GM23338 (cell line): ENCODE measurements at regions not wholly inside any gene's neighbourhood (a gene's known extent, or its start where the extent isn't known, plus 50 kb on each side); places are given as distances from the start of the nearest gene placed in this dataset.

Experiments used
- ATAC-seq: fragments of 200-7000 bp; cut with Tn5 transposase; 3 replicates; pipeline ENCODE4 v1.9.1; 2020
- DNase-seq: peaks from one replicate; pipeline ENCODE4 v3.0.0-alpha.2; 2015; ENCODE audit warnings: low spot score
- H2AFZ ChIP-seq: fragments of 200-600 bp; sonication (generic); 2 replicates; pipeline ENCODE4 v1.8.0; 2016; ENCODE audit warnings: antibody characterized with exemption, mild to moderate bottlenecking, moderate library complexity
- H3F3A ChIP-seq: fragments of 200-600 bp; sonication (generic); replicated peaks from 2 replicates; pipeline ENCODE4 v1.8.0; 2017; ENCODE audit warnings: antibody characterized with exemption, mixed run types, low read depth
- H3K27ac ChIP-seq: fragments of 200-600 bp; sonication (generic); 2 replicates; pipeline ENCODE4 v1.6.1; 2016; ENCODE audit warnings: low read depth
- H3K27me3 ChIP-seq: fragments of 200-600 bp; sonication (generic); 2 replicates; pipeline ENCODE4 v1.8.0; 2016; ENCODE audit warnings: mild to moderate bottlenecking, mixed run types, moderate library complexity; ENCODE audit not compliant: insufficient read depth
- H3K36me3 ChIP-seq: fragments of 200-600 bp; sonication (generic); 2 replicates; pipeline ENCODE4 v1.8.0; 2016; ENCODE audit warnings: mild to moderate bottlenecking; ENCODE audit not compliant: insufficient read depth
- H3K4me1 ChIP-seq: fragments of 200-600 bp; sonication (generic); 2 replicates; pipeline ENCODE4 v1.8.0; 2016; ENCODE audit warnings: mild to moderate bottlenecking, moderate library complexity; ENCODE audit not compliant: insufficient read depth
- H3K4me2 ChIP-seq: fragments of 200-600 bp; sonication (generic); 2 replicates; pipeline ENCODE4 v1.7.1; 2017; ENCODE audit warnings: mixed run types
- H3K4me3 ChIP-seq: fragments of 200-600 bp; sonication (generic); 2 replicates; pipeline ENCODE4 v1.6.1; 2016; ENCODE audit warnings: mixed run types
- H3K79me2 ChIP-seq: fragments of 200-600 bp; sonication (generic); replicated peaks from 2 replicates; pipeline ENCODE4 v1.8.0; 2017; ENCODE audit warnings: mild to moderate bottlenecking; ENCODE audit not compliant: insufficient read depth
- H3K9me2 ChIP-seq: fragments of 200-600 bp; sonication (generic); 2 replicates; pipeline ENCODE4 v1.8.0; 2017; ENCODE audit not compliant: insufficient read depth
- H4K20me1 ChIP-seq: fragments of 200-600 bp; sonication (generic); replicated peaks from 2 replicates; pipeline ENCODE4 v1.8.0; 2017; ENCODE audit warnings: mild to moderate bottlenecking; ENCODE audit not compliant: insufficient read depth
- H3K27ac Mint-ChIP-seq: 2 replicates; pipeline ENCODE4 v1.8.0; 2020; ENCODE audit warnings: inconsistent platforms, mild to moderate bottlenecking, moderate library complexity, mixed read lengths
- H3K27me3 Mint-ChIP-seq: 3 replicates; pipeline ENCODE4 v1.8.0; 2022; ENCODE audit warnings: low read depth, mild to moderate bottlenecking, moderate library complexity, mixed read lengths, inconsistent platforms; ENCODE audit not compliant: insufficient read depth, poor library complexity
- H3K36me3 Mint-ChIP-seq: 3 replicates; pipeline ENCODE4 v1.8.0; 2021; ENCODE audit warnings: low read depth, mild to moderate bottlenecking, inconsistent platforms, moderate library complexity, mixed read lengths
- H3K4me1 Mint-ChIP-seq: 3 replicates; pipeline ENCODE4 v1.8.0; 2020; ENCODE audit warnings: mild to moderate bottlenecking, inconsistent platforms, mixed read lengths
- H3K4me3 Mint-ChIP-seq: 3 replicates; pipeline ENCODE4 v1.8.0; 2021; ENCODE audit warnings: moderate library complexity, mild to moderate bottlenecking, inconsistent platforms, mixed read lengths
- H3K9me3 Mint-ChIP-seq: 3 replicates; pipeline ENCODE4 v1.8.0; 2020; ENCODE audit warnings: moderate library complexity, mild to moderate bottlenecking, inconsistent platforms, mixed read lengths
- CREB1 ChIP-seq: fragments of 250-450 bp; sonication (Bioruptor Pico); IDR thresholded peaks from 2 replicates; pipeline ENCODE4 v1.5.0; 2020; ENCODE audit warnings: low read depth, mild to moderate bottlenecking, moderate library complexity
- TF ChIP-seq, protein P1 (sequence below): fragments of 250-450 bp; sonication (Bioruptor Pico); IDR thresholded peaks from 2 replicates; pipeline ENCODE4 v1.5.0; 2020; ENCODE audit warnings: mild to moderate bottlenecking, moderate library complexity

DNA sequence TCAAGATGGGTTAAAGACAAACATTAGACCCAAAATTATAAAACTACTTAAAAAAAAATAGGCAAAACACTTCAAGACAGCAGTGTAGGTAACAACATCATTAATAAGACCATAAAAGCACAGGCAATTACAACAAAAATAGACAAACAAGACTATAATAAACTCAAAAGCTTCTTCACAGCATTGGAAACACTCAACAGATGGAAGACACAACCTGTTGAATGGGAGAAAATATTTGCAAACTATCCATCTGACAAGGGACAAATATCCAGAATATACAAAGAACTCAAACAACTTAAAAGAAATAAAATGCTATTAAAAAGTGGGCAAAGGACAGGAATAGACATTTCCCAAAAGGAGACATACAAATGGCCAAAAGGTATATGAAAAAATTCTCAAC is 170.7 kb downstream of the HHIP start (continued):
- TF ChIP-seq, protein P1, sequence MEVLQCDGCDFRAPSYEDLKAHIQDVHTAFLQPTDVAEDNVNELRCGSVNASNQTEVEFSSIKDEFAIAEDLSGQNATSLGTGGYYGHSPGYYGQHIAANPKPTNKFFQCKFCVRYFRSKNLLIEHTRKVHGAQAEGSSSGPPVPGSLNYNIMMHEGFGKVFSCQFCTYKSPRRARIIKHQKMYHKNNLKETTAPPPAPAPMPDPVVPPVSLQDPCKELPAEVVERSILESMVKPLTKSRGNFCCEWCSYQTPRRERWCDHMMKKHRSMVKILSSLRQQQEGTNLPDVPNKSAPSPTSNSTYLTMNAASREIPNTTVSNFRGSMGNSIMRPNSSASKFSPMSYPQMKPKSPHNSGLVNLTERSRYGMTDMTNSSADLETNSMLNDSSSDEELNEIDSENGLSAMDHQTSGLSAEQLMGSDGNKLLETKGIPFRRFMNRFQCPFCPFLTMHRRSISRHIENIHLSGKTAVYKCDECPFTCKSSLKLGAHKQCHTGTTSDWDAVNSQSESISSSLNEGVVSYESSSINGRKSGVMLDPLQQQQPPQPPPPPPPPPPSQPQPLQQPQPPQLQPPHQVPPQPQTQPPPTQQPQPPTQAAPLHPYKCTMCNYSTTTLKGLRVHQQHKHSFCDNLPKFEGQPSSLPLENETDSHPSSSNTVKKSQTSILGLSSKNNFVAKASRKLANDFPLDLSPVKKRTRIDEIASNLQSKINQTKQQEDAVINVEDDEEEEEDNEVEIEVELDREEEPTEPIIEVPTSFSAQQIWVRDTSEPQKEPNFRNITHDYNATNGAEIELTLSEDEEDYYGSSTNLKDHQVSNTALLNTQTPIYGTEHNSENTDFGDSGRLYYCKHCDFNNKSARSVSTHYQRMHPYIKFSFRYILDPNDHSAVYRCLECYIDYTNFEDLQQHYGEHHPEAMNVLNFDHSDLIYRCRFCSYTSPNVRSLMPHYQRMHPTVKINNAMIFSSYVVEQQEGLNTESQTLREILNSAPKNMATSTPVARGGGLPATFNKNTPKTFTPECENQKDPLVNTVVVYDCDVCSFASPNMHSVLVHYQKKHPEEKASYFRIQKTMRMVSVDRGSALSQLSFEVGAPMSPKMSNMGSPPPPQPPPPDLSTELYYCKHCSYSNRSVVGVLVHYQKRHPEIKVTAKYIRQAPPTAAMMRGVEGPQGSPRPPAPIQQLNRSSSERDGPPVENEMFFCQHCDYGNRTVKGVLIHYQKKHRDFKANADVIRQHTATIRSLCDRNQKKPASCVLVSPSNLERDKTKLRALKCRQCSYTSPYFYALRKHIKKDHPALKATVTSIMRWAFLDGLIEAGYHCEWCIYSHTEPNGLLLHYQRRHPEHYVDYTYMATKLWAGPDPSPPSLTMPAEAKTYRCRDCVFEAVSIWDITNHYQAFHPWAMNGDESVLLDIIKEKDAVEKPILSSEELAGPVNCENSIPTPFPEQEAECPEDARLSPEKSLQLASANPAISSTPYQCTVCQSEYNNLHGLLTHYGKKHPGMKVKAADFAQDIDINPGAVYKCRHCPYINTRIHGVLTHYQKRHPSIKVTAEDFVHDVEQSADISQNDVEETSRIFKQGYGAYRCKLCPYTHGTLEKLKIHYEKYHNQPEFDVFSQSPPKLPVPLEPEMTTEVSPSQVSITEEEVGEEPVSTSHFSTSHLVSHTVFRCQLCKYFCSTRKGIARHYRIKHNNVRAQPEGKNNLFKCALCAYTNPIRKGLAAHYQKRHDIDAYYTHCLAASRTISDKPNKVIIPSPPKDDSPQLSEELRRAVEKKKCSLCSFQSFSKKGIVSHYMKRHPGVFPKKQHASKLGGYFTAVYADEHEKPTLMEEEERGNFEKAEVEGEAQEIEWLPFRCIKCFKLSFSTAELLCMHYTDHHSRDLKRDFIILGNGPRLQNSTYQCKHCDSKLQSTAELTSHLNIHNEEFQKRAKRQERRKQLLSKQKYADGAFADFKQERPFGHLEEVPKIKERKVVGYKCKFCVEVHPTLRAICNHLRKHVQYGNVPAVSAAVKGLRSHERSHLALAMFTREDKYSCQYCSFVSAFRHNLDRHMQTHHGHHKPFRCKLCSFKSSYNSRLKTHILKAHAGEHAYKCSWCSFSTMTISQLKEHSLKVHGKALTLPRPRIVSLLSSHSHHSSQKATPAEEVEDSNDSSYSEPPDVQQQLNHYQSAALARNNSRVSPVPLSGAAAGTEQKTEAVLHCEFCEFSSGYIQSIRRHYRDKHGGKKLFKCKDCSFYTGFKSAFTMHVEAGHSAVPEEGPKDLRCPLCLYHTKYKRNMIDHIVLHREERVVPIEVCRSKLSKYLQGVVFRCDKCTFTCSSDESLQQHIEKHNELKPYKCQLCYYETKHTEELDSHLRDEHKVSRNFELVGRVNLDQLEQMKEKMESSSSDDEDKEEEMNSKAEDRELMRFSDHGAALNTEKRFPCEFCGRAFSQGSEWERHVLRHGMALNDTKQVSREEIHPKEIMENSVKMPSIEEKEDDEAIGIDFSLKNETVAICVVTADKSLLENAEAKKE: no peak

DNA sequence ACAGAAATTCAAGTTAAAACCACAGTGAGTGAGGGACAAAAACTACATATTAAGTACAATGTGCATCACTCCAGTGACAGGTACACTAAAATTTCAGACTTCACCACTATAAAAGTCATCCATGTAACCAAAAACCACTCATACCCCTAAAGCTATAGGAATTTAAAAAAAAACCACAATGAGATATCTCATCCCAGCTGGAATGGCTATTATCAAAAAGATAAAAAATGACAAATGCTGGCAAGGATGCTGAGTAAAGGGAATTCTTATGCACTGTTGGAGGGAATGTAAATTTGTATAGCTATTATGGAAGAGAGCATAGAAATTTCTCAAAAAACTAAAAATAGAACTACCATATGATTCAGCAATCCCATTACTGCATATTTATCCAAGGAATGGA is 171.1 kb downstream of the HHIP start:
- no peak overlapping the region for H2AFZ ChIP-seq
- DNase-seq (no peak), ATAC-seq (no peak)
- H3K27ac ChIP-seq: no peak overlapping the region
- Mint-ChIP-seq H3K36me3 (peaks cover 3% of the 10 kb centered on the region; the same call in 2 of the 3 replicates), H3K27me3 (peaks cover 4% of the 10 kb centered on the region), H3K9me3 (peaks cover 6% of the 10 kb centered on the region; the same call in 1 of the 3 replicates), H3K27ac (no peak overlapping the region), H3K4me1 (no peaks in the 10 kb centered on the region), H3K4me3 (no peak overlapping the region)
- no peaks in the 10 kb centered on the region for H3K9me2 ChIP-seq
- H3K79me2 ChIP-seq: no peaks in the 10 kb centered on the region
- no peaks in the 10 kb centered on the region for H3F3A ChIP-seq
- no peak overlapping the region for H3K4me3 ChIP-seq
- H3K27me3 ChIP-seq: no peaks in the 10 kb centered on the region
- no peaks in the 10 kb centered on the region for H4K20me1 ChIP-seq
- no peaks in the 10 kb centered on the region for H3K4me1 ChIP-seq
- TF ChIP-seq, protein P1: no peak
- TF ChIP-seq CREB1 (CRISPR knock-in tag): no peak
- H3K4me2 ChIP-seq: no peak overlapping the region
- H3K36me3 ChIP-seq: peaks cover 8% of the 10 kb centered on the region; the same call in 1 of the 2 replicates
